Adrenal gland (tissue), 5 donors: ENCODE measurements at regions not wholly inside any gene's neighbourhood (a gene's known extent, or its start where the extent isn't known, plus 50 kb on each side); places are given as distances from the start of the nearest gene placed in this dataset.

Experiments
- POLR2A ChIP-seq, 2 donors: fragments of 450-650 bp; IDR thresholded peaks; one replicate each; pipeline ENCODE4 v1.6.1; 2017; ENCODE audit warnings: antibody characterized with exemption in 2 of 2, mild to moderate bottlenecking in 2 of 2, moderate library complexity in 1 of 2
- TF ChIP-seq, protein P1 (sequence below), 6 experiments: fragments of 450-650 bp in 4 of 6; fragments of 200-600 bp in 2 of 6; sonication (generic) in 1 of 6; IDR thresholded peaks; 1 replicate in 5 of 6; 2 replicates in 1 of 6; pipeline versions ENCODE4 v1.5.1 to v1.8.0; 2016 to 2021; ENCODE audit warnings: antibody characterized with exemption in 6 of 6, mild to moderate bottlenecking in 2 of 6, moderate library complexity in 1 of 6
- donor health status: DM: no; HTN: no; CAD: no.

DNA sequence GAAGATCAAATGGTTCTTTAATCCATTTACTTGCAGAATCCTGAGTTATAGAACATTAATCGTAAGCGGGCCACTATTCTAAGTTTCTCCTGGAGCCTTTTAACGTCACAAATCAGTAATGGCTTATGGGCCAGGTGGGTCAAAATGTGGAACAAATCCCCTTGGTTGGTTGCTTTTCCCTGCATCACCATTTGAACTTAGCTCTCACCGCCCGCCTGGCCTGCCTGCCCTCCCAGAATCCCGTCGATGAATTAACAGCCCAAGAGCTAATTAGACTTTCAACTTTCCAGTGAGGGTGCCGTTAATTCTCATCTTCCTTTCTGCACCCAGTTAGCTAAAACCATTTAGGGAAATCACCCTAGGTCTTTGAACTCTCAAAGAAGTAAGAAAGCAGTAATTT is 205.5 kb downstream of the RNF152 start:
- TF ChIP-seq, protein P1, sequence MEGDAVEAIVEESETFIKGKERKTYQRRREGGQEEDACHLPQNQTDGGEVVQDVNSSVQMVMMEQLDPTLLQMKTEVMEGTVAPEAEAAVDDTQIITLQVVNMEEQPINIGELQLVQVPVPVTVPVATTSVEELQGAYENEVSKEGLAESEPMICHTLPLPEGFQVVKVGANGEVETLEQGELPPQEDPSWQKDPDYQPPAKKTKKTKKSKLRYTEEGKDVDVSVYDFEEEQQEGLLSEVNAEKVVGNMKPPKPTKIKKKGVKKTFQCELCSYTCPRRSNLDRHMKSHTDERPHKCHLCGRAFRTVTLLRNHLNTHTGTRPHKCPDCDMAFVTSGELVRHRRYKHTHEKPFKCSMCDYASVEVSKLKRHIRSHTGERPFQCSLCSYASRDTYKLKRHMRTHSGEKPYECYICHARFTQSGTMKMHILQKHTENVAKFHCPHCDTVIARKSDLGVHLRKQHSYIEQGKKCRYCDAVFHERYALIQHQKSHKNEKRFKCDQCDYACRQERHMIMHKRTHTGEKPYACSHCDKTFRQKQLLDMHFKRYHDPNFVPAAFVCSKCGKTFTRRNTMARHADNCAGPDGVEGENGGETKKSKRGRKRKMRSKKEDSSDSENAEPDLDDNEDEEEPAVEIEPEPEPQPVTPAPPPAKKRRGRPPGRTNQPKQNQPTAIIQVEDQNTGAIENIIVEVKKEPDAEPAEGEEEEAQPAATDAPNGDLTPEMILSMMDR (IDR thresholded peaks at IDR 0.05) = no peak
- no peak for TF ChIP-seq POLR2A (IDR thresholded peaks at IDR 0.05)
